Epithelial cell of proximal tubule (primary cell): ENCODE measurements at regions not wholly inside any gene's neighbourhood (a gene's known extent, or its start where the extent isn't known, plus 50 kb on each side); places are given as distances from the start of the nearest gene placed in this dataset.

Source experiments
- DNase-seq: peaks from one replicate; pipeline ENCODE4 v3.0.0-alpha.2; 2011; ENCODE audit warnings: low read depth
- H3K4me3 ChIP-seq: 2 replicates; pipeline ENCODE4 v1.5.1; 2011; ENCODE audit warnings: low read depth, mild to moderate bottlenecking, low read length
- TF ChIP-seq, protein P1 (sequence below): conservative IDR thresholded peaks from 2 replicates; pipeline ENCODE4 v1.5.1; 2012; ENCODE audit warnings: low read depth, mild to moderate bottlenecking, low read length

DNA sequence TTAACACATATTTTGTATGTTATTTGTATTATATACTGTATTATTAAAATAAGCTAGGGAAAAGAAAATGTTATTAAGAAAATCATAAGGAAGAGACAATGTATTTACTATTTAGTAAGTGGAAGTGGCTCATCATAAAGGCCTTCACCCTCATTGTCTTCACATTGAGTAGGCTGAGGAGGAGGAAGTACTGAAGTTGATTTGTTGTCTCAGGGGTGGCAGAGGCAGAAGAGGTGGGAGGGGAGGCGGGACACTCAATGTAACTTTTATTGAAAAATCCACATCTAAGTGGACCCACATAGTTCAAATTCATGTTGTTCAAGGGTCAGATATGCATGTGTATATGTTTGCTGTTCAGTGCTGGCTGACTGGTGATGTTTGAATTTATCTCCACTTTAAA is 210.2 kb upstream of the CITED2 start:
- DNase-seq: no peak
- H3K4me3 ChIP-seq: no peak overlapping the region
- TF ChIP-seq, protein P1, sequence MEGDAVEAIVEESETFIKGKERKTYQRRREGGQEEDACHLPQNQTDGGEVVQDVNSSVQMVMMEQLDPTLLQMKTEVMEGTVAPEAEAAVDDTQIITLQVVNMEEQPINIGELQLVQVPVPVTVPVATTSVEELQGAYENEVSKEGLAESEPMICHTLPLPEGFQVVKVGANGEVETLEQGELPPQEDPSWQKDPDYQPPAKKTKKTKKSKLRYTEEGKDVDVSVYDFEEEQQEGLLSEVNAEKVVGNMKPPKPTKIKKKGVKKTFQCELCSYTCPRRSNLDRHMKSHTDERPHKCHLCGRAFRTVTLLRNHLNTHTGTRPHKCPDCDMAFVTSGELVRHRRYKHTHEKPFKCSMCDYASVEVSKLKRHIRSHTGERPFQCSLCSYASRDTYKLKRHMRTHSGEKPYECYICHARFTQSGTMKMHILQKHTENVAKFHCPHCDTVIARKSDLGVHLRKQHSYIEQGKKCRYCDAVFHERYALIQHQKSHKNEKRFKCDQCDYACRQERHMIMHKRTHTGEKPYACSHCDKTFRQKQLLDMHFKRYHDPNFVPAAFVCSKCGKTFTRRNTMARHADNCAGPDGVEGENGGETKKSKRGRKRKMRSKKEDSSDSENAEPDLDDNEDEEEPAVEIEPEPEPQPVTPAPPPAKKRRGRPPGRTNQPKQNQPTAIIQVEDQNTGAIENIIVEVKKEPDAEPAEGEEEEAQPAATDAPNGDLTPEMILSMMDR: no peak

DNA sequence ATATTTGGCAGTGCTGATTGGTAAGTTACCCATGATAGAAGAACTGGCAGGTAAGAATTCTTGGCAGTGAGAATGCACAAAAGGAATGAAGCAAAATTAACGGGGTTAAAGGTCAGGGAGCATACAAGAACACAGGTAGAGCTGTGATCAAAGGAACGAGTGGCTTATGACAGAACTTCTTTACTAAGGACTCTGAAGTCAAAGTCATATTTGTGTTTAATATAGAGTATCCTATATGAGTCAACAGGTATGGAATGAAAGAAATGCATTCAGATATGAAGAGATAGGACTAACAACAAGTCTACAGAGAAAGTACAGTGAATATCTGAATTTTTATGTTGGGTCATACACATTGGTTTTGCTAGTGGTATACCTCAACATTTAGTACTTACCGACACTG is 209.0 kb upstream of the CITED2 start:
- TF ChIP-seq, protein P1: no peak
- no peak for DNase-seq
- H3K4me3 ChIP-seq: no peak overlapping the region

DNA sequence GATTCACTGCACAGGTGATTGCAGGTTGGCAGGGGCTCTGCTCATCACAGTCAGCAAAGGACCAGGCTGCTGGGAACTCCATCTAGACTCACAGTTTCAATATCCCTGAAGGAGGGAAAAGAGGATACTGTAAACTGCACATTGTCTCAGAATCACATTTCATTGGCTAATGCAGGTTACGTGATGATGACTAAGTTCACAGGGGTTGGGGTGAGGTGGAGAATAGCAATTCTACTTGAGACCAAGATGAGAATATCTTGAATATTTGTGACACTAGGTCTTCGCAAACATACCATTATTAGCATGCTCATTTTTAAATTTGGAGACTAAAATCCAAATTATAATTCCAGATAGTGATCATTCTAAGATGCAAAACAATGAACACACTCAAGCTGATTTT is 208.5 kb upstream of the CITED2 start:
- no peak overlapping the region for H3K4me3 ChIP-seq
- TF ChIP-seq, protein P1: no peak
- DNase-seq: no peak

DNA sequence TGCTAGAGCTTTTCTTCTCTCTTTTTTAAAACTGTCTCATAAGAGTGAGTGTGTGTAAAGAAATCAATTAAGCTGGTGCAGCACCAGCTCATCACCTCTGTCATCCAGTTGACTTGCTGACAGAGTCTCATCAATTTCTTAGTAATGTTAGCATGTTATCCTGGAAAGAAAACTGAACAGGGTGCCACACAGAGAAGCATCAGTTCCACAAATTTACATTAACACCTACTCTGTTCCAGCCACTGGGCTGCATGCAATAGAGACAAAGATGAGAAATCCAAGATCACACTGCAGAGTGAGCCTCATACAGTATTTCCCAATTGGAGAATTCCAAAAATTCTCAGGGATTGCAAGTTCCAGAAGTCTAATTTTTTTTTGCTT is 207.0 kb upstream of the CITED2 start:
- DNase-seq: no peak
- H3K4me3 ChIP-seq: no peak overlapping the region
- TF ChIP-seq, protein P1: no peak

DNA sequence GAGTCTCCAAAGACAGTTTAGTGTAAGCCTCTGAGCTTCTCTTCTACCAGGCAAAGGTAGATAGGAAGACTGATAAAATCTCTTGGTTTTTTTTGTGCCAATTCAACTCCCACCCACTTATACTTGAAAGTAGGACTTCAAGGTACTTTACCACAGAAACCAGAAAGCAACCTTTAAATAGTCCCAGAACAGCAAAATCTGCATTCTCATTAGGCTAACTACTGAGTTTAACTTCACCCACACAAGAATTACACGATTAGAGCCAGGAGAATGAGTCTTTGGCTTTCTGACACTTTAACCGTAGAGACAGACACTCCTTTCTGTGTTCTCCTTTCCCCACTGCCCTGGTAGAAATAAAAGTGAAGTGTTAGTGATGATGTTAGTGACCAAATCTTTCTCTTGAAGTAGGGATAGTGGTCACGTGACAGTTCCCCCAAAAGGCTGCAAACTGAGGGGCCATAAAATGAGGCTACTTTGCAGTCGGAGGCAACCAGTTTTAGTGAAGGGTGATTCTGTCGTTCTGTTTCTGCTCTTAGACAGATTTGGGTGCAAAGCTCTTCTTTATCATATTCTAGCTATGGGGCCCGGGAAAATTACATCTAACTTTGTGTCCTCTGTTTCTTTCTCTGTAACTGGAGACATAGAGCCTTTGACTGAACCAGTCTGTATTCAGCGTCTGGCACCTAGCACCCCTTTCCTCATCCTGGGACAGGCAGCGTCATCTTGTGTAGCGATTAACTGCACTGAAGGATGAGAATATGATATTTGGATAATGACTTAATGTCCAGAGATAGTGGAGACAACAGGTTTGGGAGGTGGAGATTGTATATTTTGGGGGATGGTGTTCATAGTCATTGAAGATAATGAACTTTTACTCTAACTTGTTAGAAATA is 206.4 kb upstream of the CITED2 start:
- no peak for DNase-seq
- no peak overlapping the region for H3K4me3 ChIP-seq
- TF ChIP-seq, protein P1: no peak

DNA sequence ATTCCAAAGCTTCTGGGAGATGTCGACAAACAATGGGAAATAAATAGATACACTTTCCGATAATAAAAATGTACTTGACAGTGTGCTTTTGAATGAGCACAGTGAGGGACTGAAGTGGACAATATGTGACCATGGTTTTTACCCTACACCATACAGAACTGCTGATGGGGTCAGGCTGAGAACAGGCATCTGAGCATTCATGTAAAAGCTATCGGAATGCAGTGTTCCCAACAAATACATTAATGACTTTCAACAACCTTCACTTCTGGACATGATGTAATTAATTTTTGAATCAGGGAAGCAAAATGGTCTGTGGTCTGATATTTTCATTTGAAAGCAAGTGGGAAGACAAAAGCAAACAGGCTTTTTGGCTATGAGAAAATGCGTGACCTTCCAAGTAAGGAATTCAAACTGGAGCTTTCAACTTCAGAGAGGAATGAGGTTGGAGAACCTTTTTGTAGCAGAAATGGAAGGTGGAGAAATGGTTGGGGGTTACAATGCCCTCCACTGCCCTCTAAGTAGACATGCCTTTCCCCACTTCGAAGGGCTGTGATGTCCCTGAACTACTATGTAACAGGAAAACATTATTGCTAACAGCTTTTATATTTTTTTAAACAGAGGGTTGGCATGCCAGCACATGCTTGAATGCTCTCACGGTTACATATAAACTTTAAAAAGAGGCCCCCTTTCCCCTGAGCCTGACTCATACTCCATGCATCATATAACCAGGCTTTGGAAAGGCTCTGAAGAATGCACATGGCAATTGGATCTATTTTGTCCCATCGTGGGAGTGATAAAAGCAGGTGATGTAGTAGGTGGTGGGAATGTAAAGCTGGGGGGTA is 203.5 kb upstream of the CITED2 start:
- H3K4me3 ChIP-seq: no peak overlapping the region
- peak; percentile 95 for DNase-seq
- TF ChIP-seq, protein P1: no peak
